Neural progenitor cell (in vitro differentiated cells): ENCODE measurements at regions not wholly inside any gene's neighbourhood (a gene's known extent, or its start where the extent isn't known, plus 50 kb on each side); places are given as distances from the start of the nearest gene placed in this dataset.

ENCODE experiments used
- EZH2 ChIP-seq: fragments of 200-600 bp; sonication (generic); IDR thresholded peaks from 2 replicates; pipeline ENCODE4 v1.6.1; 2017; ENCODE audit warnings: antibody characterized with exemption, mild to moderate bottlenecking, moderate library complexity
- EZH2phosphoT487 ChIP-seq: fragments of 200-600 bp; sonication (generic); IDR thresholded peaks from 2 replicates; pipeline ENCODE4 v1.6.1; 2017; ENCODE audit warnings: antibody characterized with exemption
- TF ChIP-seq, protein P1 (sequence below): fragments of 200-600 bp; sonication (generic); IDR thresholded peaks from 2 replicates; pipeline ENCODE4 v1.5.1; 2017; ENCODE audit warnings: antibody characterized with exemption, mild to moderate bottlenecking

DNA sequence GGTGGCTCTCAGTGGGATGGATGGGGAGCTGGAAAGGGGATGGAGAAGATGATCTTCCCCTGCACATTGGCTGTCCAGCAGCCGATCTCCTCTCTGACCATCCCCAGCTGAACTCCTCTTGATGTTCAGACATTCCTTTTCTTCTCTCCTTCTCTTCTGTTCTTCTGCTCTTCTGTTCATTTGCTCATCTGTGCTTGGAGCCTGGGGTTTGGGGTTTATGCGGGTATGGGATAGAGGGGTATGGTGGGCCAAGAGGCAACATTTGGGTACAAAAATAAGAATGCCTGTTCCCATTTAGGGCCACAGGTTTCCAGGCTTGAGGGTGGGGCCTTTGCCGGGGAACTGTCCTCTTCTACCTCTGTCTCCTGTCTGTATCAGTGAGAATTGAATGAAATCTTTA is 205.4 kb upstream of the XYLT1 start:
- TF ChIP-seq, protein P1, sequence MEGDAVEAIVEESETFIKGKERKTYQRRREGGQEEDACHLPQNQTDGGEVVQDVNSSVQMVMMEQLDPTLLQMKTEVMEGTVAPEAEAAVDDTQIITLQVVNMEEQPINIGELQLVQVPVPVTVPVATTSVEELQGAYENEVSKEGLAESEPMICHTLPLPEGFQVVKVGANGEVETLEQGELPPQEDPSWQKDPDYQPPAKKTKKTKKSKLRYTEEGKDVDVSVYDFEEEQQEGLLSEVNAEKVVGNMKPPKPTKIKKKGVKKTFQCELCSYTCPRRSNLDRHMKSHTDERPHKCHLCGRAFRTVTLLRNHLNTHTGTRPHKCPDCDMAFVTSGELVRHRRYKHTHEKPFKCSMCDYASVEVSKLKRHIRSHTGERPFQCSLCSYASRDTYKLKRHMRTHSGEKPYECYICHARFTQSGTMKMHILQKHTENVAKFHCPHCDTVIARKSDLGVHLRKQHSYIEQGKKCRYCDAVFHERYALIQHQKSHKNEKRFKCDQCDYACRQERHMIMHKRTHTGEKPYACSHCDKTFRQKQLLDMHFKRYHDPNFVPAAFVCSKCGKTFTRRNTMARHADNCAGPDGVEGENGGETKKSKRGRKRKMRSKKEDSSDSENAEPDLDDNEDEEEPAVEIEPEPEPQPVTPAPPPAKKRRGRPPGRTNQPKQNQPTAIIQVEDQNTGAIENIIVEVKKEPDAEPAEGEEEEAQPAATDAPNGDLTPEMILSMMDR, result no peak
- TF ChIP-seq EZH2 (no peak), EZH2phosphoT487 (no peak)
